ENCODE measurements at regions not wholly inside any gene's neighbourhood (a gene's known extent, or its start where the extent isn't known, plus 50 kb on each side); places are given as distances from the start of the nearest gene placed in this dataset.

- no peaks in the 10 kb centered on the region for H3K9me3 ChIP-seq
- WGBS, result 25% methylated on average over 2 of the region's 2 CpGs
- peaks cover 14% of the 10 kb centered on the region for H3K4me1 ChIP-seq
- no peaks in the 10 kb centered on the region for H3K36me3 ChIP-seq
- peak overlapping the region; percentile 75 for H3K27ac ChIP-seq
- TF ChIP-seq POLR2AphosphoS5 (IDR thresholded peaks at IDR 0.05) (no peak), EP300 (IDR thresholded peaks at IDR 0.05) (no peak), CTCF (IDR thresholded peaks at IDR 0.05) (no peak), POLR2A (IDR thresholded peaks at IDR 0.05) (no peak)
- no peaks in the 10 kb centered on the region for H3K27me3 ChIP-seq
- H3K4me3 ChIP-seq, result no peak overlapping the region
- DNase-seq (ENCODE audit: low spot score in 2 of 2), result peak in 1 of 2 donors; percentile 83
Observed at GRCh38 chr4:123986268-123986798, 589.7 kb downstream of the SPRY1 start.

GRCh38 chr4:123987408-123987807 is 590.8 kb downstream of the SPRY1 start:
- peaks cover 3% of the 10 kb centered on the region for H3K9me3 ChIP-seq
- H3K4me1 ChIP-seq, result peaks cover 14% of the 10 kb centered on the region
- no peak overlapping the region for H3K4me3 ChIP-seq
- H3K36me3 ChIP-seq, result no peaks in the 10 kb centered on the region
- 75% methylated on average over 3 of the region's 3 CpGs for WGBS
- TF ChIP-seq CTCF (IDR thresholded peaks at IDR 0.05) (no peak), POLR2A (IDR thresholded peaks at IDR 0.05) (no peak), POLR2AphosphoS5 (IDR thresholded peaks at IDR 0.05) (no peak), EP300 (IDR thresholded peaks at IDR 0.05) (no peak)
- peak overlapping the region; percentile 63 for H3K27ac ChIP-seq
- no peaks in the 10 kb centered on the region for H3K27me3 ChIP-seq
- no peak for DNase-seq (ENCODE audit: low spot score in 2 of 2)

GRCh38 chr4:123990310-123990870 is 593.8 kb downstream of the SPRY1 start:
- WGBS, result 96% methylated on average over 2 of the region's 2 CpGs
- no peak overlapping the region for H3K27ac ChIP-seq
- no peak for TF ChIP-seq POLR2AphosphoS5 (IDR thresholded peaks at IDR 0.05)
- TF ChIP-seq POLR2A (IDR thresholded peaks at IDR 0.05), result no peak
- no peak for TF ChIP-seq CTCF (IDR thresholded peaks at IDR 0.05)
- TF ChIP-seq EP300 (IDR thresholded peaks at IDR 0.05), result no peak

GRCh38 chr4:123994917-123995316 is 598.3 kb downstream of the SPRY1 start:
- H3K4me1 ChIP-seq, result no peaks in the 10 kb centered on the region
- no peaks in the 10 kb centered on the region for H3K27me3 ChIP-seq
- no peak for DNase-seq (ENCODE audit: low spot score in 2 of 2)
- H3K9me3 ChIP-seq, result peaks cover 3% of the 10 kb centered on the region
- no peak overlapping the region for H3K27ac ChIP-seq
- TF ChIP-seq POLR2A (IDR thresholded peaks at IDR 0.05) (no peak), CTCF (IDR thresholded peaks at IDR 0.05) (no peak), POLR2AphosphoS5 (IDR thresholded peaks at IDR 0.05) (no peak), EP300 (IDR thresholded peaks at IDR 0.05) (no peak)
- 96% methylated on average over 2 of the region's 2 CpGs for WGBS
- no peak overlapping the region for H3K4me3 ChIP-seq
- no peaks in the 10 kb centered on the region for H3K36me3 ChIP-seq

More at GRCh38 chr4:123990310-123990870, 593.8 kb downstream of the SPRY1 start:
- no peak for DNase-seq (ENCODE audit: low spot score in 2 of 2)
- H3K4me1 ChIP-seq, result peaks cover 14% of the 10 kb centered on the region
- H3K4me3 ChIP-seq, result no peak overlapping the region
- H3K9me3 ChIP-seq, result peaks cover 3% of the 10 kb centered on the region
- no peaks in the 10 kb centered on the region for H3K27me3 ChIP-seq
- no peaks in the 10 kb centered on the region for H3K36me3 ChIP-seq

GRCh38 chr4:123995936-123996335 is 599.3 kb downstream of the SPRY1 start:
- no peaks in the 10 kb centered on the region for H3K4me1 ChIP-seq
- H3K27ac ChIP-seq, result no peak overlapping the region
- no peak for DNase-seq (ENCODE audit: low spot score in 2 of 2)
- H3K27me3 ChIP-seq, result no peaks in the 10 kb centered on the region
- no peak for TF ChIP-seq POLR2AphosphoS5 (IDR thresholded peaks at IDR 0.05)
- TF ChIP-seq EP300 (IDR thresholded peaks at IDR 0.05), result no peak
- TF ChIP-seq POLR2A (IDR thresholded peaks at IDR 0.05), result no peak
- TF ChIP-seq CTCF (IDR thresholded peaks at IDR 0.05), result no peak
- no peaks in the 10 kb centered on the region for H3K36me3 ChIP-seq
- peaks cover 3% of the 10 kb centered on the region for H3K9me3 ChIP-seq
- H3K4me3 ChIP-seq, result no peak overlapping the region
- WGBS, result 72% methylated on average over 2 of the region's 2 CpGs

Data from suprapubic skin (tissue), 4 donors.